Breast epithelium (tissue), 4 donors: ENCODE measurements at regions not wholly inside any gene's neighbourhood (a gene's known extent, or its start where the extent isn't known, plus 50 kb on each side); places are given as distances from the start of the nearest gene placed in this dataset.

Source experiments
- DNase-seq, 2 donors: peaks; one replicate each; pipeline ENCODE4 v3.0.0-alpha.2; 2019; ENCODE audit warnings: low spot score in 2 of 2
- H3K27ac ChIP-seq, 2 donors: fragments of 200-600 bp; sonication (generic) in 1 of 2; one replicate each; pipeline ENCODE4 v1.5.1; 2016 to 2019; ENCODE audit warnings: mild to moderate bottlenecking in 1 of 2
- H3K27me3 ChIP-seq, 2 donors: fragments of 200-600 bp; sonication (generic) in 1 of 2; one replicate each; pipeline versions ENCODE4 v1.5.1 to v1.6.0; 2017 to 2019; ENCODE audit warnings: control low read depth in 1 of 2, mild to moderate bottlenecking in 1 of 2
- H3K36me3 ChIP-seq: fragments of 200-600 bp; one replicate; pipeline ENCODE4 v1.5.1; 2019
- H3K4me1 ChIP-seq, 2 donors: fragments of 200-600 bp; sonication (generic); one replicate each; pipeline ENCODE4 v1.5.1; 2016 to 2019; ENCODE audit warnings: control low read depth in 1 of 2
- H3K4me3 ChIP-seq, 3 donors: fragments of 200-600 bp; sonication (generic); 1 replicate in 2 of 3; 2 replicates in 1 of 3; pipeline ENCODE4 v1.5.1; 2016 to 2019; ENCODE audit warnings: mild to moderate bottlenecking in 3 of 3, moderate library complexity in 2 of 3
- H3K9me3 ChIP-seq, 2 donors: fragments of 200-600 bp; sonication (generic) in 1 of 2; one replicate each; pipeline ENCODE4 v1.5.1; 2016 to 2019; ENCODE audit warnings: control low read depth in 1 of 2
- CTCF ChIP-seq, 3 donors: fragments of 450-650 bp; IDR thresholded peaks; one replicate each; pipeline ENCODE4 v1.5.1; 2016 to 2017; ENCODE audit warnings: antibody characterized with exemption in 3 of 3, mild to moderate bottlenecking in 3 of 3, moderate library complexity in 3 of 3
- POLR2A ChIP-seq: fragments of 450-650 bp; IDR thresholded peaks from one replicate; pipeline ENCODE4 v1.6.1; 2016; ENCODE audit warnings: antibody characterized with exemption, mild to moderate bottlenecking, moderate library complexity
- POLR2AphosphoS5 ChIP-seq, 3 donors: sonication (generic); formaldehyde crosslinking; IDR thresholded peaks; one replicate each; pipeline ENCODE4 v1.6.1; 2017; ENCODE audit warnings: antibody characterized with exemption in 3 of 3
- intact Hi-C: fragments of 100-400 bp; cut with DNase I; formaldehyde crosslinking; loops from one replicate; pipeline ENCODE4 v1.15.1; 2023; ENCODE audit warnings: low total_unique reads

- H3K4me3 ChIP-seq: no peak overlapping the region
- H3K27me3 ChIP-seq: no peaks in the 10 kb centered on the region
- no peaks in the 10 kb centered on the region for H3K4me1 ChIP-seq
- no peak for DNase-seq
- TF ChIP-seq CTCF (IDR thresholded peaks at IDR 0.05) (no peak), POLR2A (no peak), POLR2AphosphoS5 (IDR thresholded peaks at IDR 0.05) (no peak)
- H3K9me3 ChIP-seq: no peaks in the 10 kb centered on the region
- intact Hi-C loops: no loop called here
- no peak overlapping the region for H3K27ac ChIP-seq
- H3K36me3 ChIP-seq: no peaks in the 10 kb centered on the region
Observed at GRCh38 chr7:67387851-67388250, 391.2 kb downstream of the TYW1 start.

GRCh38 chr7:67391168-67391567, 394.5 kb downstream of the TYW1 start:
- Histone ChIP-seq H3K4me1 (no peaks in the 10 kb centered on the region), H3K27me3 (no peaks in the 10 kb centered on the region), H3K27ac (no peak overlapping the region), H3K9me3 (no peaks in the 10 kb centered on the region), H3K36me3 (no peaks in the 10 kb centered on the region), H3K4me3 (no peak overlapping the region)
- intact Hi-C loops: no loop called here
- no peak for DNase-seq
- TF ChIP-seq POLR2A (no peak), CTCF (IDR thresholded peaks at IDR 0.05) (no peak), POLR2AphosphoS5 (IDR thresholded peaks at IDR 0.05) (no peak)

DNA sequence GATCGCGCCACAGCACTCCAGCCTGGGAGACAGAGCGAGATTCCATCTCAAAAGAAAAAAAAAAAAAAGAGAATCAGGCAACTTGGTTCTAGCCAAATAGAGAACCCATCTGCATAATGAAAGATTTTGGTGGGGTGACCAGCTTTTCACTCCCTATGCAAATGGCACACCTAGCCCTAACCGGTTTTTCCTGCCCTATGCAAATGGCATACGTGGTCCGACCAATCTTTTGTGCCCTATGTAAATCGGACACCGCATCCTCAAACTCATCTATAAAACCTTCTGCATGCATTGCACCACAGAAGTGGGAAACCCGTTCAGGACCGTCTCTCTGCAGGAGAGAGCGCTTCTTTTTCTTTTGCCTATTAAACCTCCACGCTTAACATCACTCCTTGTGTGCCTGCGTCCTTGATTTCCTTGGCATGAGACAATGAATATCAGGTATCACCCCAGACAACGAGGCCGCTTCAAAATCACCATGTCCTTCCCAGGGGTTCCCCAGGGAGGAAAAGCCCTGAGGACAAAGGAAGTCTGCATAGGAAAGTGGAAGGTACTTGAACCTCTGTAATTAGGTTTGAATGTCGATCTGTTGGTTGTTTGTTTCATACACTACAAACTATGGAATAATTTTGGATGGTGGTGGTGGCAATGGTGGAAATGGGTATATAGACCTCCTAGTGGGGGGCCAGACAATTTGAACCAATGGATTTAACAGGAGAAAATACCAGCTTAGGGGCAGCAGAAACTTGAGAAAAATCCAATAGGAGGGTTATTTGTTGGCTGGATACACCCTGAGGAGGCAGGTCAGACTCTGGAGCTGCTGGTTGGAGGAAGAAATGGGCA, 396.2 kb downstream of the TYW1 start:
- Histone ChIP-seq H3K36me3 (no peaks in the 10 kb centered on the region), H3K4me1 (no peaks in the 10 kb centered on the region), H3K4me3 (no peak overlapping the region), H3K27me3 (no peaks in the 10 kb centered on the region), H3K27ac (no peak overlapping the region), H3K9me3 (peaks cover 2% of the 10 kb centered on the region in 2 donors)
- intact Hi-C loops: no loop called here
- DNase-seq: no peak
- TF ChIP-seq CTCF (IDR thresholded peaks at IDR 0.05) (no peak), POLR2AphosphoS5 (IDR thresholded peaks at IDR 0.05) (no peak), POLR2A (no peak)

- no peaks in the 10 kb centered on the region for H3K36me3 ChIP-seq
- no peaks in the 10 kb centered on the region for H3K27me3 ChIP-seq
- intact Hi-C loops: no loop called here
- no peak for DNase-seq
- H3K4me1 ChIP-seq: no peaks in the 10 kb centered on the region
- no peak overlapping the region for H3K4me3 ChIP-seq
- H3K9me3 ChIP-seq: peaks cover 6 to 7% of the 10 kb centered on the region in 2 donors
- no peak overlapping the region for H3K27ac ChIP-seq
- TF ChIP-seq CTCF (IDR thresholded peaks at IDR 0.05): no peak
- no peak for TF ChIP-seq POLR2AphosphoS5 (IDR thresholded peaks at IDR 0.05)
- no peak for TF ChIP-seq POLR2A
Observed at GRCh38 chr7:67393903-67394302, 397.3 kb downstream of the TYW1 start.

DNA sequence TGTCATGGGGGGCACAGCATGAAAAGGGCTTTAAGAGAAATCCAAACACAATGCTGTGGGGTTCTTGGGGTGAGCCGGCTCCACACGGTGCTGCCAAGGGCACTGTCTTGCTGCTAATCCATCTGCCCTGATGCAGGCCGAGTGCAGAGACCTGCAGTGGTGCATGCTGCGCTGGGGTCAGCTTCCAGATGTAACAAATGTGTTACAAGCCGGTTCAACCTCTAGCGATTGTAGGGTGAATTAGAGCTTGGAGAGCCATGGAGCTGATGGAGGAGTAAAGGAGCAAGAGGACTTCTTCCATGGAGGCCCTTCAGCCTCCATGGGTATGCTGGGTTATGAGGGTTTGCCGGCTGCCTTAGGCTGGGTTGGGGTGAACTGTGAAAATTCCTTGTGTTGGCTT, 402.3 kb downstream of the TYW1 start:
- no peak for DNase-seq
- no peak overlapping the region for H3K27ac ChIP-seq
- H3K4me3 ChIP-seq: no peak overlapping the region
- H3K36me3 ChIP-seq: no peaks in the 10 kb centered on the region
- TF ChIP-seq CTCF (IDR thresholded peaks at IDR 0.05) (no peak), POLR2A (no peak), POLR2AphosphoS5 (IDR thresholded peaks at IDR 0.05) (no peak)
- H3K9me3 ChIP-seq: peaks cover 6 to 13% of the 10 kb centered on the region in 2 donors
- no peaks in the 10 kb centered on the region for H3K4me1 ChIP-seq
- intact Hi-C loops: no loop called here
- no peaks in the 10 kb centered on the region for H3K27me3 ChIP-seq
